Skeletal muscle cell (primary cell): ENCODE measurements at regions not wholly inside any gene's neighbourhood (a gene's known extent, or its start where the extent isn't known, plus 50 kb on each side); places are given as distances from the start of the nearest gene placed in this dataset.

Experiments used
- DNase-seq: peaks from one replicate; pipeline ENCODE4 v3.0.0-alpha.2; 2010; ENCODE audit warnings: low read depth
- H3K4me3 ChIP-seq: 2 replicates; pipeline ENCODE4 v1.5.1; 2011; ENCODE audit warnings: low read depth, mild to moderate bottlenecking, control low read depth, low read length, moderate library complexity

DNA sequence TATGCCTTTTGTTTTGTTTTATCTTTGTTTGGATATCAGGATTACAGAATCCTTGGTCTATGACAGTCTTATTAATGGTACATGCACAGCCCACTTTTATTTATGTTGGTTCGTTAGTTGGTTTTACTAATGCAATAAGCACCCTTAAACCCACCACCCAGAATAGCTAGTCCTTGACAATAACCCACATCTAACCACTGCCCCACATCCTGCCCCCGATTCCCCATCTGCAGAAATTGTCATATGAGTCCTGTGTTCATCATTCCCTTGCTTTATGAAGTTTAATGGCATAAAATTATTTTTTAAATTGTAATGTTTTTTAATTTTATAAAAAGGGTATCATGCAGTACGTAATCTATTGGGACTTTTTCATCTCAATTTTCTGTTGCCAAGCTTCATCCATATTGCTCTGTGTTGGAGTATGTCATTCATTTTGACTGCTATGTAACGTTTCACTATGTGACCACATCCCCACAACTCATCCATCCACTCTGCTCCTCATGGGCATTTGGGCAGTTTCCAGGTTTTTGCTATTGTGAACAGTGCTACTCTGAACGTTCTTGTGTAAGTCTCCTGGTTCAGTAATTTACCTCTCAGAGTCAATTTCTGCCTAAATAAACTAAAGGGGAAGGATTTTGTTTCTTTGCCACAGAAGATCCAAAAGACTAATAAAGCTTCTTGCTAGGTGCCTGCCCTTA is 150.4 kb downstream of the MRPL14 start:
- H3K4me3 ChIP-seq, result no peak overlapping the region
- DNase-seq, result no peak

DNA sequence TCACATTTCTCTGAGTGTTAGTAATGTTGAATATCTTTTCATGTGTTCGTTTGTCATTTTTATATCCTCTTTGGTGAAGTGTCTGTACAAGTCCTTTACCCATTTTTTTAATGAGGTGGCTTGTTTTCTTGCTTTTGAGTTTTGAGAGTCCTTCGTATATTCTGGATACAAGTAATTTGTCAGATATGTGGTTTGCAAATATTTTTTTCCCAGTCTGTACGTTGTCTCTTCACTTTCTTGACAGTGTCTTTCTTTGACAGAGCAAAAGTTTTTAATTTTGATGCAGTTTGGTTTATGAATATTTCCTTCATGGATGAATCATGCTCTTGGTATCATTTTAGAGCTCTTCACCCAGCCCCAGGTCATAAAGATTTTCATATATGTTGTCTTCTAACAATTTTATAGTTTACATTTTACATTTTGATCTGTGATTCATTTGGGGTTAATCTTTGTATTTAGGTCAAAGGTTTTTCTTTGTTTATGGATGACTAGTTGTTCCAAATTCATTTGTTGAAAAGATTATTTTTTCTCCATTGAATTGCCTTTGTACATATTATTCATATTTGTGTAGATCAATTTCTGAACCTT is 152.5 kb downstream of the MRPL14 start:
- DNase-seq, result no peak
- H3K4me3 ChIP-seq, result no peak overlapping the region

DNA sequence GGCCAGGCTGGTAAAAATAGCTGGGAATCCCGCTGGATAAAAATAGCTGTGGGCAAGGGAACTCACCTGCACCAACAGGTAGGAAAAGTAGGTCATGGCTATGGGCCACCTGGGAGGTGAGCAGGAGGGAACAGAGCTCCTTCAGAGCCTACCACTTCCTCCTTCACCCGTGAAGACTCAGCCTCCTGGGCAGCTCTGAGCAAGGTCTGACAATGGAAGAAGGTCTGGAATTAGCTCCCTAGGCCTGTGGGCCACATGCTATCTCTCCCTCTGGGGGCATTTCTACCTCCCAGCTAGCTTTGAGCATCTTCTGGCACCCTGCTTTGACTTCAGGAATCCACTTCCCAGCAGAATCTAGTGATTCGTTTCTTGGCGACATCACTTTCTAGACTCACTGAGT is 153.9 kb downstream of the MRPL14 start:
- no peak for DNase-seq
- H3K4me3 ChIP-seq, result no peak overlapping the region

DNA sequence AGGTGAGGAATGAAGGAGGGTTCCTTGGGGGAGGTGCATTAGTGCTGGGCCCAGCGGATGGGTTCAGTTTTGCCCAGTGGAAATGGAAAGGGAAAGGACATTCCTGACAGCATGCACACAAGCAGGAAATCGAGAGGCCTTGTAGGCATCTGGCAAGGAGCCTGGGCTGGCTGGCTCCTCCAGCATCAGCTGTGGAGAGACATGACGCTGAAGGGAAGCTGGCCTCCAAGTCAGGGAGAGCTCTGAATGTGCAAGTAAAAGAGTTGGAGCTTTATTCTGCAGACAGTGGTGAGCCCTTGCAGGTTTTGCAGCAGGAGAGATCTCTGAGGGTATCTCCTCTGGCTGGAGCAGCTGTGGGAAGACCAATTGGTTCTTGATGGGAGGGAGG is 154.3 kb downstream of the MRPL14 start:
- no peak overlapping the region for H3K4me3 ChIP-seq
- peak; percentile 86 for DNase-seq

DNA sequence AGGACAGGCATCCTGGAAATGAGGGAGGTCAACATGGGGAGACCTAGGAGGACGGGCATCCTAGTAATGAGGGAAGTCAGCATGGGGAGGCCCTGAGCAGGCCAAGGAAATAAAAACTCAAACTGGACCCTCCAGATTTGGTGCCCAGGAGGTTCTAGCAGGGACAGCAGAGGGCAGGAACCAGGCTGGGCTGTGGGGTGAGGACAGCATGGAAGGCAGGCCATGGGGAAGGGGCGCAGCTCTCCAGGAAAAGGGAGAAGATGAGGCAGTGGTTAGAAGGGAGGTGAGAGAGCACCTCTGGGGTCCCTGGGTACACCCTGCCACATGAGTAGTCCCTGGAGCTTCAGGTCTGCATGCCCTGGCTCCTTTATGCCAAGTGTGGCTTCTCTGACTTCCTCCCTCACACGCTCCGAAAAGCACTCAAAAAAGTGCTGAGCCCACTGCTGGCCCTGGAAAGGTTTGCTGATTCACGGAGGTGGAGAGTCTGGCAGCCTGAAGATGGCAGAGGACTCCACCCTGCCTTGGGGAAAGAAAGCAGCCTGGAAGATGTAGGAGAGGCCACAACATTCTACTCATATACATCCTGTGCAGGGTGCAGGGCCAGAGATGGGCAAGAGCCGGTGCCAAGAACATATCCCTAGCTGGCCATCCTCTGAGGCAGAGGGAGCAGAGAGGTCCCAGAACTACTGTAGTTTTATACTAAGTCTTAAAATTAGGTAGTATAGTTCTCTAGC is 154.9 kb downstream of the MRPL14 start:
- no peak overlapping the region for H3K4me3 ChIP-seq
- DNase-seq, result no peak

DNA sequence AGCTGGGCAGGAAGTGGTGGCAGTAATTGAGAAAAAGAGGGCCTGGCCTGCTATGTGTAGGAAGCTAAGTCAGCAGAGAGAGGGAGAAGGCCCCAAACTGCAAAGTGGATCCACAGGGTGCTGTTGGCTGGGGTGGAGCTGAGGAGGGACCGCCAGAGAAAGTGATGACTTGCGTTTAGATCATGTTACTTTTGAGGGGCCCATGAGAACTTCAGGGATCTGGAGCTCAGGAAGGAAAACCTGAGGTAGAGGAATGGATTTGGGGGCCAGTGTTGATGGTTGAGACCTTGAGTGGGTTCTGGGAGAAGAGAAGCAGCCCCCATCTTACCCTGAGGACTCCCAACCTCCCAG is 155.5 kb downstream of the MRPL14 start:
- no peak overlapping the region for H3K4me3 ChIP-seq
- DNase-seq, result no peak

DNA sequence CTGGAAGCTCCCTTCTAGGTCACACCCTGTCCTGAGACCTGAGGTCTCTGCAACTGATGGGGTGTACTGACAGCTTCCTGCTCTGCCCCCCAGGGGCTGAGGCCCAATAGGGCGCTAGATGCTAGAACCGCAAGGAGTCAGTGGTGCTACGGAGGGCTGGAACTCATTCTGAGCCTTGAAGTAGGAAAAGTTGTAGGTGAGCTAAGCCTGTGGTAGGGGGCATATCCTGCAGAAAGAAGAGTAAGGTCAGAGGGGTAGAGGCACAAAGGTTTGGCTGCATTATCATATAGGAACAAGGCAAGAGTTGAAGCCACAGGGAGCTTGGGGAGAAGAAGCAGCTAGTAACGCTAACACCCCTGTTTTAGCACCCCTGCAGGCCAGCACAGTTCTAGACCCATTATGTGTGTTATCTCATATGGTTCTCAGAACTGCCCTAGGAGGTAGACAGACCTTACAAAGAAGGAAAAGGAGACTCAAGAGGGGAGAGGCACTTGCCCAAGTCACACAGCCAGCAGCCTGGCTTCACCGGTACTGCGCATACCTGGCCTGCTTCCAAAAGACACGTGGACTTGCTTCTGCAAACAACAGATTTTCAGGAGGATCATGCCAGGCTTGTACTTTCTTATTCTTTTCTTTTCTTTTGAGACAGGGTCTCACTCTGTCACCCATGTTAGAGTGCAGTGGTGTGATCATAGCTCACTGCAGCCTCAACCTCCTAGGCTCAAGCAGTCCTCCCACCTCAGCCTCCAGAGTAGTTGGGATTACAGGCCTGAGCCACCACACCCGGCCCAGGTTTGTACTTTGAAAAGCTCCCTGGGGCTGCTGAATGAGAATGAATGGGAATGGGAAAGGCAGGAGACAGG is 156.1 kb downstream of the MRPL14 start:
- no peak overlapping the region for H3K4me3 ChIP-seq
- DNase-seq, result no peak

DNA sequence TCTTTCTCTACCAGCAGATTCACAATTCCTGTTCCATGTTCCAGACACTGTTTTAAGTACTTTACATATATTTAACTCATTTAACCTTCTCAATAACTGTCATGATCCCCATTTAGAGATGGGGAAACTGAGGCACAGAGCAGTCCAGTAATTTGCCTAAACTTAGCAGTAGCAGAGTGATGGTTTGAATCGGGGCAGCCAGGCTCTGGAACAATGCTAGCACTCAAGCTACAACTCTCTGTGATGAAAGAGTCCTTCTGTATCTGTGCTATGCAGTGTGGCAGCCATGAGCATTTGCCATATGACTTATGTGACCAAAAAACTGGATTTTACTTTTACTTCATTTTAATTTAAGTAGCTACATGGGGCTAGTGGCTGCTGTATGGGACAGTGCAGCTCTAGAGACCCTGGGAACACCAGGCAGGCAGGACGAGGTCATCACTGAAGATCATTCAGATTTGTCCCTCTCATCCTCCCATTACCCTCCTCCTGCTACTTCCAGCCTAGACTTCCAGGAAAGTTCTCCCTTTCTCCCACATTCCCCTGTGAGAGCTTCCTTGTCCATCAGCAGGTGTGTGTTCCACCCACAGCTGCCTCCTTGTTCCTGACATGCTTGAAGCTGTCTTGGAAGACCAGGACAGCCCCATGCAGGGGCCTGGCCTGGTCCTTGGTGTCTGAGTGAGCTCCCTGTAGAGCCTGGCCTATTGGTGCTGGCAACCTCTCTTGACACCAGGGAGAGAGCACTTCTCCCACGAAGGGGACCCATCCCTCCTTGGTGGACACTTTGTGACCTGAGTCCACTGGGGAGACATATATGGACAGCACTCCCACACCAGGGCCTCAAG is 157.0 kb downstream of the MRPL14 start:
- no peak overlapping the region for H3K4me3 ChIP-seq

DNA sequence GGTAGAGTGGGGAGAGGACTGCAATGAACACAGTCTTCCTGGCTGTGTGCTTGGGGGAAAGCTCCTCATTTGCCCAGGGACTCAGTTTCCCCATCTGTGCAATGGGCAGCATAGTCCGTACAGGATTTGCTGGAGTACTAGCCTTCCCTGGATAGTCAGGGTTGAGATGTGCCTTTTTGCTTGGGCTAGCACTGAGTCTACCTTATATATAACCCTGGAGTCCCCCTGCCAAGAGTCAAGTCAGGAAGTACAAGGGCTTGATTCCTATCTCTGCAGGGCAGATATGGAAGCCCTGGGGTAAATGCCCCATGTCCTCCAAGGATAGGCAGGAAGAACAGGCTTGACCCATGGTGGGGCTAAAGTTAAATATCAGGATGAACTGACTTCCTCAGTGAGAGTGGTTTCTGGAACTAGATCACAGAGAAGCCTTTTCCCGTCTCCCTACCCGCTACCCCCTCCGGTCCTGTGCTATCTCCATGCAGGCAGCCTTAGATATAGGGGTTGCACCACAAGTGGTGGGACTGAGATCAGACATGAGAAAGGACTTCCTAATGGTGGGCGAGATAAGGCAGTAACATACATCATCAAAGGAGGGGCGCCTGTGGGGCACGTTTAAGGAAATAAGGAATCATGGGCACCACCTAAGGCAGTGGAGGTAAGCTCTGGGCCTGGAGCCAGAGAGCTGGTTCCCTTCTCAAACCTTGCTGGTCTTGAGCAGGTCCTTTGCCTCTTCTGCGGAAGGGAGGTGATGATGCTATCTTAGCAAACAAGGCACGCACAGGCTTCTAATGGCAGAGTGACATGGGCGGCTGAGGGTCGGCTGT is 157.9 kb downstream of the MRPL14 start:
- no peak for DNase-seq
- H3K4me3 ChIP-seq, result no peak overlapping the region

More for the DNA sequence above, 157.0 kb downstream of the MRPL14 start:
- DNase-seq, result no peak

DNA sequence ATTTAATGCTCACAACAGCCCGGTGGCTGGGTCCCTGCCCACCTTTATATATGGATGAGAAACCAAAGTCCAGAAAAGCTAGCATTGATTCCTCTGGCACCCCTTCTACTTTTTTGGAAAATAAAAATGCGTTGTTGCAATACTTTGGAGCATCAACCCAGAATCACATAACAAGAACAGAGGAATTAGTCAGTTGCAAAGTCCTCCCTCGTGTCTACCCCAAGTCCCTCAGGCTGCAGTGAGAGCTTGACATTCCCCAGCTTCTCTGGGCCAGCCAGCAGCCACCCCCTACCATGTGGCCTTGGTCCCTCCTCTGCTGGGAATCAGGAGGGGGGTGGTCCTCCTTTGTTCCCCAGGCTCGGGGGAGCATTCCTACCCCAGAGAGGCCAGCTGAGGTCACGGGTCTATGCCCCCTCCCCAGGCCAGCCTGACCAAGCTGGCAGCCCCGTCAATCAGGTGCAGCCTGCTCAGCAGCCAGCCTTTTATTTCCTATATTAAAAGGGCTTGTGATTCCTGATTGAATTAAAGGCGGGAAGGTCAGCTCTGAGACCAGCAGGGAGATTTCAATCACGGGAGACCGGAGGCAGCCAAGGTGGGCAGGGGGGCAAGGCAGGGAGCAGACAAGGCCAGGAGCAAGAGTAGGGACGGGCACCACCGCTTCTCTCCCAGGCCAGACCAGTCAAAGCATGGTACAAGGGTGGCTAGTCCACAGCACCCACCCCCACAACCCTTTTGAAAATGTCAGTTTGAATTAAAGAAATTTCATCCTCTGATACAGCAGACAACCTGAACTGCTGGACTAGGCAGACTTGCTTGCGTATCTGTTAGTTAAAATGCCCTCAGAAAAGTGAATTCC is 158.9 kb downstream of the MRPL14 start:
- no peak for DNase-seq
- no peak overlapping the region for H3K4me3 ChIP-seq

DNA sequence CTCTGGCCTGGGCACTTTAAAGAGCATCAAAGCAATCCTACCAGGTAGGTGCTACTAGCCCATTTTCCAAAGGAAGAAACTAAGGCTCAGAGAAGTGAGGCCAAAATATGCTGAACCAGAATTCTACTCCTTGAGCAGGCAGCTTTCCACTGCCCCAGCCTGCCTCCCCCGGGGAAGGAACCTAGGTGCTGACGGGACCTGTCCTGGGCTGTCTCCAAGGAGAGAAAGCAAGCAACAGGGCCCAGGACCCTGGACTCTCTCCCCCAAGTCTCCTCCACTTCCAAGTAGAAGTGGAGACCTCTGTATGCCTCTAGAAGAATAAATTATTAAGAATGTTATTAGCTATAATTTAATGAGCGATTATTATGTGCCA is 159.5 kb downstream of the MRPL14 start:
- no peak for DNase-seq
- no peak overlapping the region for H3K4me3 ChIP-seq

DNA sequence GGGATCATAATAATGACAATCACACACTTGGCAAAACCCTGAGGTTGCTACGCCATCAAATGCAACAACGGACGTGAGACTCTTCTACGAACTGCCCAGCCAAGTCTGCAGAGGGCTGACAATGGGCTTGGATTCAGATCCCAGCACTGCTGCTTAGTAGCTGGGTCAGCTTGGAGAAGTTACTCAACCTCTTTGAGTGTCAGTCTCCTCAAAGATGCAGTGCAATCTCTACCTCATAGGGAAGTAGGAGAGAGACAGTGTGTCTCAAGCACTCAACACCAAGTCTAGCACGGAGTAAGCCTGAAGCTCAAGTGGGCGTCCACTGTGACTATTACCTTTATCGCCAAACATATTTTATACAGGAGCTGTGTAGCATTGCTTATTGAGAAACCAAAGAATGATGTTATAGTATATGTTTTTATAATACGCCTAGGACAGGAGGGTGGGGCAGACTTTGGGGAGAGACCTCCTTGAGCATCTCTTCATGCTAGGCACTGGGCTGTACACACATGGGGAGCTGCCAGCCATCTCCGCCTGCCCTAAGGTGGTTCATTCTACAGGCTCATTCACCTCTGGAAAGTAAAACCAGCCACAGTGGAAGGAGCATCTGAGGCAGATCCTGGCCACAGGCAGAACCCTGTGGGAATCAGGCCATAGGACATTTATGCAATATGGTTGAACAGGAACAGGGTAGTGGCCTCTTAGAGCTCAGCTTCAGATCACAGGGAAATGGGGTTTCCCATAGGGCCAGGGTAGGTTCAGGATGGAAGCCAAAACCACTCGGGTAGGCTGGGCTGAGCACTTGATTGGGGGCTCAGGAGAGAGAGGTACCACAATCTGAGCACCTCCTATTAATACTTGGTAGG is 160.2 kb downstream of the MRPL14 start:
- no peak overlapping the region for H3K4me3 ChIP-seq
- no peak for DNase-seq

DNA sequence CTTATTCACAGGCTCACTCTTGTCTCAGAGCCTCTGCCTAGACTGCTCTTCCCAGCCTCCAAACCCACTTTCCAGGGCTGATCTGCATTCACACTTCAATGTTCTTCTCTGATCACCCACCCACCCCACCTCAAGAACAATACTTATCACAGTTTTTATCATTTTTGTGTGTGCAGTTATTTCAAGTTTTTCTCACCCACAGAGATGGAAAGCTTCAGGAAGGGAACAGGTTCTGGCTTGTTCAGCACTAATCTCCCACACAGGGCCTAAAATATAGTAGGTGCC is 160.9 kb downstream of the MRPL14 start:
- DNase-seq, result no peak
- H3K4me3 ChIP-seq, result no peak overlapping the region

DNA sequence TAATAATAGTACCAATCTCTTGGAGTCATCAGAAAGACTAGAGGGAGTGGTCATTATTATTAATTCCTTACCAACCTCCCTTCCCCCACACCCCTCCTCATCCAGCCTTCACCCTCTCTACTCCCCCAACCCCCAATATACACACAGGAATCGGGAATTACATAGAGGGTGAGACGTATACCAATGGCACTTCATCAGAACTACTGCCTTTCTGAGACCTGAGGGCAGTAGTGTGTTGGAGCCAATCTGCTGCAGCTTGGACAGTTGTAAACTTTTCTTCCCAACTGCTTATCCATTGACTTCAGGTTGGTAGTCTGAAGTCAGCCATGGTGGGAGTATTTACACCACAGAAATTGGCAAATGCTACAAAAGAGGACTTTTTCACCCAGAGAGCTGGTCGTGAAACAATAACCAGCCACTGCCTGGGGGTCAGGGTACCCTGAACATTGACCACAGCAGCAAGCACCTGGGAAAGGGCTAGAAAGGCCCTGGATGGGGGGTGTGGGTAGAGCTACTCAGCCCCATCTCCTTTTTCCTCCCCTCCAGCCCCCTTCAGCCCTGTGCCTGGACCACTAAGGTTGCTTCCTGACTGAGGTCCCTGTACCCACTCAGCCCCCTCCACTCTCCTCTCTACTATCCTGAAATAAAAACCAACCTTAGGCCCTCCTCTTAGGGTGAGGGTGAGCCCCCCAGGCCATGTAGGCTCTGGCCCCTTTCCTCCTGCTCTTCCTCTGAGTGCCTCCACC is 161.5 kb downstream of the MRPL14 start:
- no peak for DNase-seq
- H3K4me3 ChIP-seq, result no peak overlapping the region

DNA sequence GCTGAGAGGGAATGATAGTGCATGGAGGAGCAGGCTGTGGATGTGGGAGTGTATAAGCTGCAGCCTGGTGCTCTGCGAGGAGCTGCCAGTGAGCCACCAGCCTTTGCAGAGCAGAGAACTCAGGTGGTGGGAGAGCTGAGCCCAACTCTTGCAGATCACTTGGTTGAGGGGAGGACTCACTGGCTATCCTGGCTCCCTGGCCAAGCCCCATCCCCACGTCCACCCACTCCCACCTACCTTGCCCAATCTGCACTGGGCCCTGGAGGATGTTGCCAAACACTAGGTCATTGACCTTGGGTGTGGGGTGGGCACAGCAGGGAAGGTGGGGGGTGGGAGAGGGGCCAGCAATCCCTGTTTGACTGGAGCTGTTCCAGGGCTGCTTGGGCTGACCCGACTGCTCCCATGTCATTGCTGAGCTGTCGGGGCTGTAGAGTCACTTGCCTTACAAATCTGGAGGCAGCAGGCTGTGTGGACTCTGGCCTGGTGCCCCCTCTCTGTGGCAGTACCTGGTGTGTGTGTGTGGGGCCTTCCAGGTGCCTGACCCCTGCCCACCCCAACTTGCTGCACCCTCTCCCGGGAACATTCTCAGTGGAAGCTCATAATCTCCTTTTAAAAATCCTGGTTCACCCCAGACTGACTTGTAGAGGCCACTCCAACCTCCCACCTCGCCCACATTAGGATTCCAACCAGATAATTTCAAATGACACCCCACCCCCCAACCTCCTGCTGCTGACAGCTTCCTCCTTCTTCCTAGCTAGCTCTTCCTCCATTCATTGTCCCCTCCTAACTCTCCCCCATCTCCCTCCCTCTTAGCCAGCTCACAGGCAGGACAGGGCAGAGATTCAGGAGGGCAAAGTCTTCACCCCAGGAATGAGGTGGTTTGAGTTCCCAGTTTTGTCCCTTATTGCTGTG is 162.3 kb downstream of the MRPL14 start:
- H3K4me3 ChIP-seq, result no peak overlapping the region
- DNase-seq, result no peak
